ENCODE measurements at regions not wholly inside any gene's neighbourhood (a gene's known extent, or its start where the extent isn't known, plus 50 kb on each side); places are given as distances from the start of the nearest gene placed in this dataset.
"Not testable (repeated sequence)": the region's sequence is repeated elsewhere in the genome, so short reads cannot be mapped to it uniquely, and the experiment has no call there.

- in situ Hi-C loops (cut with HindIII; ENCODE audit: low sequenced_read_pairs), result no loop called here
Measured at GRCh38 chr13:30077240-30077735, 226.9 kb upstream of the UBL3 start.

GRCh38 chr13:30074955-30075614 lies 224.7 kb upstream of the UBL3 start:
- in situ Hi-C loops (cut with HindIII; ENCODE audit: low sequenced_read_pairs), result no loop called here

- in situ Hi-C loops (cut with HindIII; ENCODE audit: low sequenced_read_pairs), result no loop called here
Measured at GRCh38 chr13:30074431-30074830, 224.0 kb upstream of the UBL3 start.

GRCh38 chr13:30072818-30073186 lies 222.4 kb upstream of the UBL3 start:
- in situ Hi-C loops (cut with HindIII; ENCODE audit: low sequenced_read_pairs), result no loop called here

- in situ Hi-C loops (cut with HindIII; ENCODE audit: low sequenced_read_pairs), result no loop called here
Measured at GRCh38 chr13:30071969-30072817, 221.8 kb upstream of the UBL3 start.

GRCh38 chr13:30065181-30065580 lies 214.8 kb upstream of the UBL3 start:
- in situ Hi-C loops (cut with HindIII; ENCODE audit: low sequenced_read_pairs), result no loop called here

- in situ Hi-C loops (cut with HindIII; ENCODE audit: low sequenced_read_pairs), result no loop called here
Measured at GRCh38 chr13:30063892-30064291, 213.5 kb upstream of the UBL3 start.

GRCh38 chr13:30061217-30061616 lies 210.8 kb upstream of the UBL3 start:
- in situ Hi-C loops (cut with HindIII; ENCODE audit: low sequenced_read_pairs), result no loop called here

GRCh38 chr13:30058429-30058828 lies 208.0 kb upstream of the UBL3 start:
- in situ Hi-C loops (cut with HindIII; ENCODE audit: low sequenced_read_pairs), result no loop called here

GRCh38 chr13:30054546-30054945 lies 204.1 kb upstream of the UBL3 start:
- in situ Hi-C loops (cut with HindIII; ENCODE audit: low sequenced_read_pairs), result not testable (repeated sequence)

GRCh38 chr13:30053939-30054338 lies 203.5 kb upstream of the UBL3 start:
- in situ Hi-C loops (cut with HindIII; ENCODE audit: low sequenced_read_pairs), result no loop called here

- in situ Hi-C loops (cut with HindIII; ENCODE audit: low sequenced_read_pairs), result no loop called here
Measured at GRCh38 chr13:30052120-30052519, 201.7 kb upstream of the UBL3 start.

GRCh38 chr13:30051531-30052060 lies 201.2 kb upstream of the UBL3 start:
- in situ Hi-C loops (cut with HindIII; ENCODE audit: low sequenced_read_pairs), result no loop called here

GRCh38 chr13:30049692-30050091 lies 199.3 kb upstream of the UBL3 start:
- in situ Hi-C loops (cut with HindIII; ENCODE audit: low sequenced_read_pairs), result no loop called here

- in situ Hi-C loops (cut with HindIII; ENCODE audit: low sequenced_read_pairs), result no loop called here
Measured at GRCh38 chr13:30047154-30047874, 196.9 kb upstream of the UBL3 start.

GRCh38 chr13:30045916-30046704 lies 195.7 kb upstream of the UBL3 start:
- in situ Hi-C loops (cut with HindIII; ENCODE audit: low sequenced_read_pairs), result no loop called here

GRCh38 chr13:30044932-30045331 lies 194.5 kb upstream of the UBL3 start:
- in situ Hi-C loops (cut with HindIII; ENCODE audit: low sequenced_read_pairs), result no loop called here

GRCh38 chr13:30043631-30043925 lies 193.2 kb upstream of the UBL3 start:
- in situ Hi-C loops (cut with HindIII; ENCODE audit: low sequenced_read_pairs), result no loop called here

GRCh38 chr13:30042891-30043630 lies 192.6 kb upstream of the UBL3 start:
- in situ Hi-C loops (cut with HindIII; ENCODE audit: low sequenced_read_pairs), result no loop called here

- in situ Hi-C loops (cut with HindIII; ENCODE audit: low sequenced_read_pairs), result no loop called here
Measured at GRCh38 chr13:30042272-30042671, 191.9 kb upstream of the UBL3 start.
